HG02981 (cell line): ENCODE measurements at regions not wholly inside any gene's neighbourhood (a gene's known extent, or its start where the extent isn't known, plus 50 kb on each side); places are given as distances from the start of the nearest gene placed in this dataset.
"Not testable (repeated sequence)": the region's sequence is repeated elsewhere in the genome, so short reads cannot be mapped to it uniquely, and the experiment has no call there.

Experiments
- ATAC-seq: cut with Tn5 transposase; IDR thresholded peaks from one replicate; pipeline ENCODE4 v1.9.1; 2021; ENCODE audit warnings: mild to moderate bottlenecking, moderate library complexity; ENCODE audit not compliant: unreplicated experiment

- no peak for ATAC-seq
These were observed 987.9 kb downstream of the EPHA7 start for GRCh38 chr6:92431502-92431901.

DNA sequence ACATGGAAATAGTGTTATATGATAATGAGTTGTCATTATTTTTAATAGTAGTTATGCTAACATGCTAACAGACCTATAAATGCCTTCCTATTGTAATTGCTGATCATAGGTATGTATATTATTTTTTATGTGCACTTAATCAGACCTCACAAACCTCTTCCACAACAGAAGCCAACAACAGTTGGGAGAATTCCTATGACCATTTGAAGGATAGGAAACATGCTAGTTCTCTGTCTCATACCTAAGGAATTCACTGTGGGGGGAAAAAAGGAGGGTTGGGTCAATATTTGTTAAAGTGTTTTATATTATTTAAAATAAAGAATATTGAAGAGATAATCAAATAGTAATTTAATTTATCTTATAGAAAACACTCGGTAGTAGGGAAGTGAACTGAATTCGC, 990.9 kb downstream of the EPHA7 start:
- no peak for ATAC-seq

DNA sequence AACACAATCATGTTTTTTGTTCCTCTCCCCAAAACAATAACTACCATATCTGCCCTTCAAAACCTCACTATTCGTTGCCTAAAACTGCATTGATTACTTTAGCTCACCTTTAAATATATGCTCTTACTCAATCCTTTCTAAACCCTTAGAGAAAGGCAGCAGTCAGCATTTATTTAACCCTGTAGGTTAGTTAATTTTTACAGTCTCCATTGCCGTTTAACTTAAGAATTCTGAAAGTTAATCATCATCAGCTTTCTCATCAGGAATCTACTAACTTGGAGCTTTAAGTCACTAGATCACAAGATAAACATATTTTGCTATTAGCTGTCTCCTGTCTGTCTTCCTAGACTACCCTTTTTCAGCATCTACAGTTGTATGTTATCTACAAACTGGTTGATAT, 991.9 kb downstream of the EPHA7 start:
- ATAC-seq, result no peak

DNA sequence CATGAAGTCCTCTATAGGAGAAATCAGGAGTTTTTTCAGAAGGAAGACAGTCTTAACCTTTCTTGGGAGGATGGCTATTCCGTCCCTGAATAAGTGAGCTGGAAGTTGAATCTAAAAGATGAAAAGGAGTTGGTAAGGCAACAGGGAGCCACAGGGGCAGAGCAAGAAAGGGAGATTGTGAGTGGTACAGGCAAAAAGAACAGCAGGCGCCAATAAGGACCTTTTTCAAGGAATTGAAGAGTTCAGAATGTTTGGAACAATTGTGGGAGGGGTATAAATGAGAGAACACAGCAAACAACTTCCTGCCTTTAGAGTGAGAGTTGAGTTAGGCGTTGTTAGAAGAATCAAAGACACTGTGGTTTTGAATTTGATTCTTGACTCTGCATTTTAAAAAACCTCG, 1003.7 kb downstream of the EPHA7 start:
- ATAC-seq, result no peak

DNA sequence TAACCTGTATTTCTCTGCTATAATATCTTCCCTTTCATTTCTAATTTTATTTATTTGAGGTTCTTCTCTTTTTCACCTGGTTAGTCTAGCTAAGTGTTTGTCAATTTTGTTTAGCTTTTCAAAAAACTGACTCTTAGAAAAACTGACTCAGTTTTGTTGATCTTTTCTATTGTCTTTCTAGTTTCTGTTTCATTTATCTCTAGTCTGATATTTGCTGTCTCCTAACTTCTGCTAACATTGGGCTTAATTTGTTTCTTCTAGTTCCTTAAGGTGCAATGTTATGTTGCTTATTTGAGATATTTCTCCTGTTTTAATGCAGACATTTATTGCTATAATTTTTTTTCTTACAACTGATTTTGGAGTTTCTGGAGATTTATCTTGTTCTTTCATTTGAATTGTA, 1011.0 kb downstream of the EPHA7 start:
- ATAC-seq, result no peak

- ATAC-seq, result no peak
These were observed 1015.1 kb downstream of the EPHA7 start for GRCh38 chr6:92404281-92404680.

DNA sequence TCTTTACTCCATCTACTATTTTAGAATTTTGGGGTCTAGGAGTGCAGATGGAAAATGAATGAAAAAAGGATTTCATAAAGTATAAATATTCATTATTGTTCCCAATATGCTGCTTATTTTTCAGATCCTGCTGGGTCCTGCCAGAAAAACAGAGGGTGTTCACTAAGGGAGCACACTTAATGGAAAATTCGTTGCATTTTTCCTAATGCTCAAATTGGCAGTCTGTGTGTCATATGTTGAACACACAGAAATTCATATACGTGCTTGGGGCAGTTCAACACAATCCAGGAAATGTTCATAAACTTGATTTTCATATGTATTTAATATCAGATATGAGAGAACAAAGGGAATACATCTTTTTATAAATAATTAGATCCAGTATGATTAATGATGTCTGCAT, 1019.4 kb downstream of the EPHA7 start:
- no peak for ATAC-seq

GRCh38 chr6:92388706-92389105, 1030.7 kb downstream of the EPHA7 start:
- ATAC-seq, result not testable (repeated sequence)

DNA sequence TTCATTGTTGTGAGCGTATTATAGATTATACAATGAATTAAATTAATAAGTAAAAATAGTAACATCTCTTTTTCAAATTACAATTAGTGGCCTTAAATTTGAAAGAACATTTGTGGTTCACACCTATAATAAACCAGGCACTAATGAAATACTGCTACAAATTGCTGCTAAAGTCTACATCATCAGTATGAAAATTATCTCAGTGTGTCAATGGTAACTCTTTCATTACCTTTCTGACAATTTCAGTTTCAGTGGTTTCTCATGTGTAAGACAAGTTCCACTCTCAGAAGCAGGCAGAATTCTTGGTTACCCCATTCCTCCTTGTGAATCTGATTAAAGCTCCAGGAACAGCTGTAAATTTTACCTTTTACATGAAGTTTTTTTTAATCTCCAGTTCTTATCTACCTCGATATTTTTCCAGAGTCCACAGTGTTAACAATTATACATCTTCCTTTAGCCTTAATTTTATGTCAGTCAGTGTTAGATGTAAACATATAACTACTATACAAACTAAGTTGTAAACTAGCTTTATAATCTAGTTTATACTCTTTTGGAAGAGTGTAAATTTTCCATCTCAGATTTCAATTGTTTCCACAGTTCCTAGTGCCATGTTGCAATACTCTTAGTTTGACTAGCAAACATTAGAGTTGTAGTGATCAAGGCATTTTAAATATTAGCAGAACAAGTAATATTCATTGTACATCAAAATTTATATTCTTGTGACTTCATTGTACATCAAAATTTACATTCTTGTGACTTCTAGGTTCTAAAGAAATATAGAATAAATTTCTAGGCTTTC, 1038.4 kb downstream of the EPHA7 start:
- peak; percentile 61 for ATAC-seq

DNA sequence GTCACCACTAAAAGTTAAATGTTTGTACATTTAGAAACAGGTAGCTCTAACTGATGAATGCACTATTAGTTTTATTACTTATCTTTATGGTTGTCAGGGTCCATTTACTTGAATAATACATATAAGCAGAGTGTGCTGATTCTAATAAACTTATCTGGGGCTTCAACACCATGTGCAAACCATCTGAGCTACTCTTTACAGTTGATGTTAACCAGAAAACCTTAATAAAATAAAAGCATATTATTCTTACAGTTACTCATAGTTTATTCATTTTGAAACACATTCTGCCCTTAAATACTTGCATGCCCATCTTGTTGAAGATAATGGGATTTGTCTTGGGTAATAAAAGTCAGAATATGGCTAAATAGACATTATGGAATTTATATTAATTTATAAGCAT, 1042.2 kb downstream of the EPHA7 start:
- no peak for ATAC-seq

DNA sequence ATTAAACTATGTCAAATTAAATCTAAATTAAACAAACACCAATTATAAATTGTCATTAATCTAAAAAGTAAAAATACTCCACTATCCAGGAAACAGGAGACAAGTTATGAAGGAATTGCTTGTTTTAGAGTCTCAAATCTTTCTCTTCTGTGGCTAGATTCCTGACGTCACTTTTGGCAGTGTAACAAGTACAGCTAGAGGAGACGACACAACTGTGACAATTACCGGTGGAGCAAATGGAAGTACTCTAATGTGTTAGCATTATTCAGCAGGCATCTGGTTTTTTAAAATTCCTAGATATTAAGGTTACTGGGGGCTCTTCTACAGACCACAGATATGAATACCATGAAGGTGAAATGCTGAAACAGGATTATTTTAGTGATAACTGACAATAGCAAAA, 1042.7 kb downstream of the EPHA7 start:
- no peak for ATAC-seq

DNA sequence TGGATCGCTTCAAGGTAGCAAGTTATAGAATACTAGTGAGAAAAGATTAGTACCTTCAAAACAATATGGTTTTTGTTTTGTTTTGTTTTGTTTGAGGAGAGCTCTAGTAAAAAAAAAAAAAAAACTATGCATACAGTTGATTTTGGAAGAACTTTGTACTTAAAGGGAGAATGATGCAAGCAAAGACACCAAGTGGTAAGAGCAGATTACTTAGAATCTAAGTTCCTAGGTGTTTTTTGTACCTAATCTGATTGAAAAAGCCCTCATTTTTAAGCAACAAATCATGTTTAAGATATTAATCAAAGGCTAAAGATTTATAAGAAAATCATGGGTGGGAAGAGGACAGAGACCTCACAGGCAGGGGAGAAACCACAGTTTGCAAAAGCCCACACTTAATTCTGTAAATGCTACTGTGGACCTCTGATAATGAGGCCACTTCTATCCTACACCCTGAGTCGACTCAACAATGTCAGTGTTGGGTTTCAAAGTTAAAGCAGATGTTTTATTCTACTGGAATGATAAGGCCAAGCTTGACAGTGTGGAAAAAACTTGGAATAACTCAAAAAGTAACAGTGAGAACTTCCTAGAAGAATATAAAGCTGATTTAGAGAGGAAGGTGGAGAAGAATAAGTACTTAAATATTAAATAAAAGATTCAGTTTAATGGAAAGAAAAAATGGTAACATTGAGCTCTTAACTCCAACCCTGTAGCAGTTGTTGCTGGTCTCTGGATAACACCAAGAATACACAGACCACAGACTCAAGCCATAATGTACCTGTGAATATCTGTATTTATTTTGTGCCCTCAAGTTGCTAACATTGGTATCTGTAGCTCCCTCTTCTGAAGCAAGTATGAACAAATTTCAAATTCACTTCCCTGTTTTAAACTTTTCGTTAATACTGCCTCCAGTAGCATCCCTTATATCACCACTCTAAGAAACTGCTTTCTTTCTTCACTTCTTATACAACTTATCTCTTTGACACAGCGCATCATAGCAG, 1047.8 kb downstream of the EPHA7 start:
- ATAC-seq, result no peak

DNA sequence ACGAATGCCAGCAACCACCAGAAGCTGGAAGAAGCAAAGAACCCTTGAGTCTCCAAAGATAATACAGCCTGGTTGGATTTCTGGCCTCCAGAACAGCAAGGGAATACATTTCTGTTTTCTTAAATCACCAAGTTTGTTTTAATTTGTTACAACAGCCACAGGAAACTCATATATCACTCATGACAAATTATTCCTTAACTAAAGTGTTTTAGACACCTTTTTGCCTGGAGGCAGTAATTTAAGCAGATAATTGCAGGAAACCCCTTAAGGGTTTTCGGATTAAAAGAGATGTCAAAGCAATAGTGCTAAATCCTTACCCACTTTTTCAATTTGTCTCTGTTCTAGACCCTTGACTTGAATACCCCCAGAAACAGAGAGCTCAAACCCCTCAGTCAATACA, 1050.0 kb downstream of the EPHA7 start:
- no peak for ATAC-seq

DNA sequence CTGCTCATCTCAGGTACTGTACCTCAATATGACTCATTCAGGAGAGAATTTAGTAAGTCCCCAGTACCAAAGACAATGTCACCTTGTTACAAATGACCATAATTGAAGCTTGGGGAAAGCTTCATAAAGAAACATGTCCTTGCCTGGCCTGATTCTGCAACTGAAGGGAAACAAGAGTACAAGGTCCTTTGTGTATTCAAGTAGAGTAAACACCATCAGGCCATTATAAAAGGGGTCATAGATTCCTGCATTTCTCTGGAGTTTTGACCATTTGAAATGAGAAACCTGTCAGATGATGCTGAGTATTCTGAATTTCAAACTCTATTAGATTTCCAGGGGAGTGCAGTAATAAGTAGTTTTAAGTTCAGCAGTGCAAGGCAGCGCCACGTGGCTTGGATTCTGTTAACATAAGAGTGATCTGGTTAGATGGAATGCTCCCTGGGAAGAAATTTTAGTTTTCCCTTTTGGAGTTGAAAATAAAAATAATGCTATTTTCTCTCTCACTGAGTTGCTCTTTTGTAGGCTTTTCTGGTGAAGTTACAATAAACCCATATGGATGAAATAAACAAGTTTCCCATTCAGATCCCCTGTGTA, 1054.3 kb downstream of the EPHA7 start:
- ATAC-seq, result no peak

- ATAC-seq, result no peak
These were observed 1056.2 kb downstream of the EPHA7 start for GRCh38 chr6:92363111-92363510.

GRCh38 chr6:92362404-92362803, 1057.0 kb downstream of the EPHA7 start:
- ATAC-seq, result no peak

GRCh38 chr6:92361990-92362389, 1057.4 kb downstream of the EPHA7 start:
- no peak for ATAC-seq

GRCh38 chr6:92354270-92354829, 1065.0 kb downstream of the EPHA7 start:
- ATAC-seq, result no peak

DNA sequence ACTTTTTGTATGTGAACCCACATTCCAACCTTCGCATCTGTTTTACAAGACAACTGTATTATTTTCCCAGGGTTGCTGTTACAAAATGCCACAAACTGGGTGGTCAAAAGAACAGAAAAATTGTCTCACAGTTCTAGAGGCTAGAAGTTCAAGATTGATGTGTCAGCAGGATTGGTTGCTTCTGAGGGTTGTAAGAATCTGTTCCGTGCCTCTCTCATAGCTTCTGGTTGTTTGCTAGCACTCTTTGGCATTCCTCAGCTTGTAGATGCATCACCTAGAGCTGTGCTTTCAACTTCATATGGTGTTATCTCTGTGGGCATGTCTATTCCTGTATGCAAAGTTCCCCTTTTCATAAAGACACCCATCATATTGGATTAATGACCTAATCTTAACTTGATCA, 1067.2 kb downstream of the EPHA7 start:
- ATAC-seq, result no peak

DNA sequence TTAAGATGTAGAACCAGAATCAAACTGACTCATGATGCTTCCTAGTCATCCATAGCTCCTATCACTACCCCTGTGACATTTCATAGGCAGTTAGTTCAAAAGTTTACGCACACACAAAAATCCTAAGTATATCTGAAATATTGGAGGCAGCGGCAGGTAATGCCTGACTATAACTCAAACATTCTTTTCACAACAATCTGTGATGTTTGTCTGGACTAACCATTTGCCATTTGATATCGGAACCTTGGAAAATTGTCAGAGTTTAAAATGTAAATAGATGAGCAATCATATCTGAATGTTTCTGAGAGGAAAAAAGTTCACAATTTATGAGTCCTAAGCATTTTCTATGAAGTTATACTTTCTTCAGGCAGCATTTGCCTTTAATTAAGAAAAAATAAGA, 1078.2 kb downstream of the EPHA7 start:
- ATAC-seq, result no peak

DNA sequence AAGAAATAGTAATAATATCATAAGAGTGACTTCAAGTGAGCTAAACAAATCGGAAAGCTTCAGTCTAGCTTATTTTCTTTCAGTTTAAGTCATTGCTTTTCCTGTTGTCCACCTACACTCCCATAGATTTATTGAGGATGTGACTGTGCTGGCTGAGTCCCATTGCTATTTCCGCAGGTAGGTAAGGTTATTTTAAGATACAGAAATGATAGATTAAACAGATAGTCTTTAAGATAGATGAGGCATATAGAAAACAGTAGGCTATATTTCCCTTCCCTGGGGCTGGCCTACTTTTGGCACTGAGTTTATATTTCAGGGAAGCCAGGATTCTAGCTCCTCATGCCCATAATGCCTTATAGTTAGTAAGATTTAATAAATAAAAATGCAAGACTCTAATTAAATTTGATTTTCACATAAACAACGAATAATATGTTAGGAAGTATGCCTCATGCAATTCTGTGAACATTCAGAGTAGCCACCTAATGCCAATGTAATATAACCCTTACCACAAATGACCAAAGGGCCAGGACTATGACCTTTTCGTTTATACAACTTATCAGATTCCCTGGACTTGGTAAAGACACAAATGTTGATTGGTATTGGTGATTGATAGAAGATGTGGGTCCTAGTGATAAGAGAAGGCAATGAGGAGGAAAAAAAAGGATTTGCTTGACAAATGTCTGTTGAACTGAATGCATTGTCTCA, 1079.3 kb downstream of the EPHA7 start:
- ATAC-seq, result no peak
